ENCODE measurements at regions not wholly inside any gene's neighbourhood (a gene's known extent, or its start where the extent isn't known, plus 50 kb on each side); places are given as distances from the start of the nearest gene placed in this dataset.

DNA sequence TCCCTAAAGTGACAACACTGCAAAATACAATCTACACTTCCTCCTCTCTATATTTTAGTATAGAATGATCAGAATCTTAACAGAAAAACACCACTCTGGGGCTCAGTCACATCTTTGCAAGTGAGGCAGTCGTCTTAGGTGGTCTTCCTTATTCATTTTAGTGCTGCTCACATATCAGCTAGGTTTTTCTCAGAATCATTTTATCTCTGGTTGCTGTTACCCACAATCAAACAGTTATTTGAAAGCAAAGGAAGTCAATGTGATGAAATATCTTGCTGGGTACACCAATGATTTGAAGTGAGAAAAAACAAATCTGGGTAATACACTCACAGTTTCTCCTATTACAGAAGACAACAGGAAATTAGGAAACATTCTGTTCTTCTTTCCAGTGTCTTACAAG, 275.2 kb downstream of the DSEL start:
- no peak for DNase-seq (ENCODE audit: low spot score)
- no peaks in the 10 kb centered on the region for H3K27me3 Mint-ChIP-seq (ENCODE audit: low read depth)
- no peaks in the 10 kb centered on the region for H3K9me3 Mint-ChIP-seq
- H3K27ac Mint-ChIP-seq: no peak overlapping the region
- peaks cover 8% of the 10 kb centered on the region for H3K4me1 Mint-ChIP-seq (ENCODE audit: low read depth)
- H3K36me3 Mint-ChIP-seq (ENCODE audit: low read depth): no peaks in the 10 kb centered on the region
- intact Hi-C loops (cut with micrococcal nuclease): no loop called here
- H3K4me3 Mint-ChIP-seq (ENCODE audit: low read depth): no peak overlapping the region

DNA sequence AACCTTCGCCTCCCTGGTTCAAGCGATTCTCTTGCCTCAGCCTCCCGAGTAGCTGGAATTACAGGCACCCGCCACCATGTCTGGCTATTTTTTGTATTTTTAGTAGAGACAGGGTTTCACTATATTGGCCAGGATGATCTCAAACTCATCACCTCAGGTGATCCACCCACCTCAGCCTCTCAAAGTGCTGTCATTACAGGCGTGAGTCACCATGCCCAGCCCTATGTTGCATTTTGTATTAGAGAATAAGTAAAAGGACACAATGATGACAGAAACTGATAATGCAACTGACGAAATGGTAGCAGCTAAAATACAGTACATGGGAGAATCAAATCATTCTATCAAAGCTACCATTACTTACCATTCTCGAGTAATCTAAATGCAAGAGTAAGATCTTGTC, 276.7 kb downstream of the DSEL start:
- Mint-ChIP-seq H3K9me3 (no peaks in the 10 kb centered on the region), H3K27me3 (ENCODE audit: low read depth) (no peaks in the 10 kb centered on the region), H3K27ac (no peak overlapping the region), H3K4me1 (ENCODE audit: low read depth) (peaks cover 8% of the 10 kb centered on the region), H3K36me3 (ENCODE audit: low read depth) (no peaks in the 10 kb centered on the region), H3K4me3 (ENCODE audit: low read depth) (no peak overlapping the region)
- intact Hi-C loops (cut with micrococcal nuclease): no loop called here
- no peak for DNase-seq (ENCODE audit: low spot score)

DNA sequence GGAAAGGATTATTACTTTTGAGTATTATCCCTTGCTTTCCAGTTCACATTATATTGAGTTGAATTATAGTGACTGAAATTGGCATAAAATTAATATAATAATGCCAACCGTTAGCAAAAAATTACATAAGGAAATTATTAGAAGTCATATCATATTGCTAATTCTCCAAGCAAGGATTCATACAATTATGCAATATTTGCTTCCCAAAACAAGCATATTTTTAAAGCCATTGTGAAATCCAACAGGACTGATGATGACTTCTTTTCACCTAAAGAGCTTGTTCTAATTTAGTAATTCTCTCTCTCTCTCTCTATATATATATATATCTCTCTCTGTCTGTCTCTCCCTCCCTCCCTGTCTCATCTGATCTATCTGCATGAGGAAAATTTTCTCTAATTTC, 283.5 kb downstream of the DSEL start:
- no peaks in the 10 kb centered on the region for H3K4me1 Mint-ChIP-seq (ENCODE audit: low read depth)
- DNase-seq (ENCODE audit: low spot score): no peak
- no peaks in the 10 kb centered on the region for H3K27me3 Mint-ChIP-seq (ENCODE audit: low read depth)
- H3K36me3 Mint-ChIP-seq (ENCODE audit: low read depth): no peaks in the 10 kb centered on the region
- intact Hi-C loops (cut with micrococcal nuclease): no loop called here
- H3K4me3 Mint-ChIP-seq (ENCODE audit: low read depth): no peak overlapping the region
- H3K27ac Mint-ChIP-seq: no peak overlapping the region
- no peaks in the 10 kb centered on the region for H3K9me3 Mint-ChIP-seq

DNA sequence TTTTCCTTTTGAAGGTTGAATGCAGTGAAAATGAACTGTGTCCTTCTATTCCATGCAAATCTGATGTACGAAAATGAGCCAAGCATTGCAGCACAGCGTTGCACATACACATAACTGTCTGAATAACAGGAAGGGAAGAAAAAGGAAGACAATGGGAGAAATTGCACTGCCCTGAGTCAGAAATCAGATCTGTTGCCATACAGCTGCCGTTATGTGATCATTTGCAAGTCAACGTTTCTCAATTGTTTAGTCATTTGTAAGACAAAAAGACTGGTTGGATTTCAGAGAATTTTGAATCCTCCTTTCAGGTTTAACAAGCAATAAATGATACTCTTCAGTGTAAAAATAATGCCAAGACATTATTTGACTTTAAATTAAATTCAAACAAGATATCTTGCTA, 284.1 kb downstream of the DSEL start:
- H3K9me3 Mint-ChIP-seq: no peaks in the 10 kb centered on the region
- H3K27me3 Mint-ChIP-seq (ENCODE audit: low read depth): no peaks in the 10 kb centered on the region
- H3K36me3 Mint-ChIP-seq (ENCODE audit: low read depth): no peaks in the 10 kb centered on the region
- intact Hi-C loops (cut with micrococcal nuclease): no loop called here
- DNase-seq (ENCODE audit: low spot score): no peak
- H3K4me3 Mint-ChIP-seq (ENCODE audit: low read depth): no peak overlapping the region
- no peaks in the 10 kb centered on the region for H3K4me1 Mint-ChIP-seq (ENCODE audit: low read depth)
- no peak overlapping the region for H3K27ac Mint-ChIP-seq

DNA sequence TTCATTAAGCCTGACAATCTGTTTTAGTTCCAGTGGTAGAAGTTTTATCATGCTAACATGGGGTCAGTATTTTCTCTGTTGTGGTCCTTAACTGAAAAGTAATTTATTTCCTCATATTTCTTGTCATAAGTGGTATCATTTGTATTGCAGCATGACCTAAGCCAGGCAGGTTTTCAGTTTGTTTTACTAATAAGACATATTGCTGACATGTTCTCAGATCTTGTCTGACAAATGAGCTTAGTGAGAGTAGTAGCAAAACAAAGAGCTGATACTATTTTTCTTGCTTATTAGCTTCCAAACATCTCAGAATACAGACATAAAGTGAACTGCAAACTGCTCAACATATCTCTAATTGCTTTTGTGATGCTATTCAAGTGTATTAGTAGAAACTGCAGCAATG, 293.6 kb downstream of the DSEL start:
- Mint-ChIP-seq H3K27ac (no peak overlapping the region), H3K27me3 (ENCODE audit: low read depth) (no peaks in the 10 kb centered on the region), H3K4me3 (ENCODE audit: low read depth) (no peak overlapping the region), H3K9me3 (no peaks in the 10 kb centered on the region), H3K4me1 (ENCODE audit: low read depth) (no peaks in the 10 kb centered on the region), H3K36me3 (ENCODE audit: low read depth) (no peaks in the 10 kb centered on the region)
- intact Hi-C loops (cut with micrococcal nuclease): no loop called here
- DNase-seq (ENCODE audit: low spot score): no peak

DNA sequence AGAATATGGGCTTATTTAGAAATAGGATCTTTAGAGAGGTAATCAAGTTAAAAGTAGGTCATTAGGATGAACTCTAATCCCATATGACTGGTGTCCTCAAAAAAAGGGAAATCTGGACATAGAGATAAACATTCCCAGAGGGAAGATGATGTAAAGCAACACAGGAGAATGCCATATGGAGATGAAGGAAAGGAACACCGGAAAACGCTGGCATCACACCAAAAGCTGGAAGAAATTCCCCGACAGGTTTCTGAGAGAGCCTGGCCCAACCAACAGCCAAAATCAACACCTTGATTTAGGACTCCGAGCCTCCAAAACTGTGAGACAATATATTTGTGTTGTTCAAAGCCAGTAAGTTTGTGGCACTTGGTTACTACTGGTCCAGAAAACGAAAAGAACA, 296.7 kb downstream of the DSEL start:
- H3K4me3 Mint-ChIP-seq (ENCODE audit: low read depth): no peak overlapping the region
- DNase-seq (ENCODE audit: low spot score): no peak
- no peaks in the 10 kb centered on the region for H3K9me3 Mint-ChIP-seq
- H3K36me3 Mint-ChIP-seq (ENCODE audit: low read depth): no peaks in the 10 kb centered on the region
- no peaks in the 10 kb centered on the region for H3K4me1 Mint-ChIP-seq (ENCODE audit: low read depth)
- no peaks in the 10 kb centered on the region for H3K27me3 Mint-ChIP-seq (ENCODE audit: low read depth)
- intact Hi-C loops (cut with micrococcal nuclease): loop anchor here (5.0 to 10.0 kb wide), 3 partner anchors 985 to 1517 kb away; no protein-coding TSS in a partner anchor
- H3K27ac Mint-ChIP-seq: no peak overlapping the region

DNA sequence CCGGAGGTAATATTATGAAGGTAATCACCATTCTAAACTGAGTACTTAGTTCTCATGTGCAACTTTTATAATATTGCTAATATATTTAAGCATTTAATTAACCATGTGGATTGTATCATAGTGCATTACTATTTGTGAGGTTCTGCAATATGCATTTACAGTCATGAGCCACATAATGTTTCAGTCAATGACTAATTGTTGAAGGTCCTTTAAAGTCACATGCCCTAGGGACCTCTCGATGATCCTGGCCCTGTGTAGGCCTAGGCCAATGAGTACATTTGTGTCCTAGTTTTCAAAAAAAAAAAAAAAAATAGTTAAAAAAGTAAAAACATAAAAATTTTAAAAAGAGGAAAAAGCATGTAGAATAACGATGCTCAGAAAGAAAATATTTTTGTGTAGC, 298.0 kb downstream of the DSEL start:
- H3K4me3 Mint-ChIP-seq (ENCODE audit: low read depth): no peak overlapping the region

DNA sequence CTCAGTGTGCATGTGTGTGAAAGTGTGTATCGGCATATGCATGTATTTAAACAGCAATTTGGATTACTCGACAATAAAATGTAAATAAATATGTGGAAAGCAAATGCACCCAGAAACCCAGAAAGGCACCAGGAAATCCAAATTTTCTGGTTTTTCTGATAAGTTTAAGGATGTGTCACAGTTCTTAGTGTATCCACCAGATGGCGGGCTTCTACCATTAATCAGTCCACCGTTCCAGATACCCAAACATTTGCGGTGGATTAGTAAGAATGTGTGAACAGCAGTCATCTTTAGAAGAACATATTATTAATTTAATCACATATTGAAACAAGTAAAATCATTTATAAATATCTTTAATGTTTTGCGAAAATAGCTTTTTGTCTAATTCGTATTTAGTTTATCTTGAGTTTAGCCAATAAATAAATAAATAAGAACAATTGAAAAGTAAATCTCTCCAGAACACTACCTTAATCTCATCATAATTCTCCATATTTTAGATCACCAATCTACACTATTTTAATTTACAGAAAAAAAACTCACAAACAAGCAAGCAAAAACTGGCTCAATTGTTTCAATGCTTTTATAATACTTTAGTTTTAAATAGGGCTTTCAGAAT, 298.9 kb downstream of the DSEL start:
- peak; percentile 22 for DNase-seq (ENCODE audit: low spot score)
- H3K4me3 Mint-ChIP-seq (ENCODE audit: low read depth): no peak overlapping the region
- no peaks in the 10 kb centered on the region for H3K9me3 Mint-ChIP-seq
- H3K27ac Mint-ChIP-seq: no peak overlapping the region
- intact Hi-C loops (cut with micrococcal nuclease): loop anchor here (2.0 to 10.0 kb wide), 4 partner anchors 987 to 1520 kb away; no protein-coding TSS in a partner anchor
- no peaks in the 10 kb centered on the region for H3K27me3 Mint-ChIP-seq (ENCODE audit: low read depth)
- no peaks in the 10 kb centered on the region for H3K36me3 Mint-ChIP-seq (ENCODE audit: low read depth)
- H3K4me1 Mint-ChIP-seq (ENCODE audit: low read depth): no peaks in the 10 kb centered on the region

More for the DNA sequence above, 298.0 kb downstream of the DSEL start:
- DNase-seq (ENCODE audit: low spot score): no peak
- intact Hi-C loops (cut with micrococcal nuclease): loop anchor here (5.0 to 10.0 kb wide), 3 partner anchors 986 to 1519 kb away; no protein-coding TSS in a partner anchor
- no peaks in the 10 kb centered on the region for H3K36me3 Mint-ChIP-seq (ENCODE audit: low read depth)
- no peaks in the 10 kb centered on the region for H3K4me1 Mint-ChIP-seq (ENCODE audit: low read depth)
- H3K27ac Mint-ChIP-seq: no peak overlapping the region
- no peaks in the 10 kb centered on the region for H3K9me3 Mint-ChIP-seq
- H3K27me3 Mint-ChIP-seq (ENCODE audit: low read depth): no peaks in the 10 kb centered on the region

DNA sequence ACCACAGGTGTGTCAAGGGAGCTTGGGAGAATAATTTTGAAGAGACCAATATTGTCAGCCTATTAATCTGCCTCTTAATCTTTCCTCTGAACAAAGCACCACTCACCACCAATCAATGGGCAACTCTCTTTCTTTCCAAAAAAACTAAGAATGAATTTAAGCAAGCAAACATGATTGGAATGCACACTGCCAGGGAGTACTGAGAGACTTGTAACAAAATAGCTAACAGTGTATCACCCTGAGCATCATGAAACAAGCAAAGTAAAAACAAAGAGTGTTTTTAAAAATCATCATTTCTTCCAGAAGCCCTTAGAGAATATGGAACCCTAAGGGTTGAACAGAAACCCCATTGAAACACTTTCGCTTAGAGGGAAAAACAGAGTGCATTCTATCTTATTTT, 299.7 kb downstream of the DSEL start:
- Mint-ChIP-seq H3K9me3 (no peaks in the 10 kb centered on the region), H3K27me3 (ENCODE audit: low read depth) (no peaks in the 10 kb centered on the region), H3K27ac (no peak overlapping the region), H3K36me3 (ENCODE audit: low read depth) (no peaks in the 10 kb centered on the region), H3K4me3 (ENCODE audit: low read depth) (no peak overlapping the region), H3K4me1 (ENCODE audit: low read depth) (no peaks in the 10 kb centered on the region)
- DNase-seq (ENCODE audit: low spot score): no peak
- intact Hi-C loops (cut with micrococcal nuclease): loop anchor here (2.0 to 10.0 kb wide), 4 partner anchors 988 to 1520 kb away; no protein-coding TSS in a partner anchor

DNA sequence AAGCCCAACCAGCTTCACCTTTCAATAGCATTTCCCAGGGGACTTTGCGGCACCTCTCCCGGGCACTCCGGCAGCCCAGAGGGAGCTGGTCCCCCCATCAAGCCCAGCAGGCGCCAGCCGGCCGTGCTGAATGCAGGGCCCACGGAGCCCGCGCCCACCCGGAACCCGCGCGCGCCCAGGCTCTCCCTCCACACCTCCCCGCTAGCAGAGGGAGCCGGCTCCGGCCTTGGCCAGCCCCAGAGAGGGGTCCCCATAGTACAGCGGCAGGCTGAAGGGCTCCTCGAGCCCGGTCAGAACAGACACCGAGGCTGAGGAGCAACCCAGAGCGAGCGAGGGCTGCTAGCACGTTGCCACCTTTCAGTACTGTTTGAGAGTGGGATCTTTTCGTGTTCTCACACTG, 300.8 kb downstream of the DSEL start:
- Mint-ChIP-seq H3K27me3 (ENCODE audit: low read depth) (no peaks in the 10 kb centered on the region), H3K4me1 (ENCODE audit: low read depth) (no peaks in the 10 kb centered on the region), H3K4me3 (ENCODE audit: low read depth) (no peak overlapping the region), H3K9me3 (no peaks in the 10 kb centered on the region), H3K27ac (no peak overlapping the region), H3K36me3 (ENCODE audit: low read depth) (no peaks in the 10 kb centered on the region)
- intact Hi-C loops (cut with micrococcal nuclease): loop anchor here (2.0 to 10.0 kb wide), 4 partner anchors 989 to 1522 kb away; no protein-coding TSS in a partner anchor
- DNase-seq (ENCODE audit: low spot score): no peak

DNA sequence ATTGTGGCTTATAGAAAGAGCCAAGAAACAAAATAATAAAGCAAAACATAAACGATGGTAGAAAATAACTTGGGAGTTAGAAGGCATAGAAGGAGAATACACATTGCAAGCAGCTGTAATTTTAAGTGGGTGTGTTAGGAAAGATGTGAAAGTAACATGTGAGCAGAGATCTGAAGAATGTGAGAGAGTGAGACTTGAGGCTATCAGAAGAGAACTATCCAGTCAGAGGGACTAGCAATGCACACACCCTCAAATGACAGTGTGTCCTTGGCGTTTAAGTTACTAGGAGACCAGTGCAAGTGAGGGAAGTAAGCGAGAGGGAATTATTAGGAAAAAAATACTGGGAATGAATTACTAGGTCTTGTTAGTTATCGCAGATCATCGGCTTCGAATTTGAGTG, 304.9 kb downstream of the DSEL start:
- Mint-ChIP-seq H3K4me3 (ENCODE audit: low read depth) (no peak overlapping the region), H3K9me3 (no peaks in the 10 kb centered on the region), H3K27me3 (ENCODE audit: low read depth) (no peaks in the 10 kb centered on the region), H3K36me3 (ENCODE audit: low read depth) (no peaks in the 10 kb centered on the region), H3K27ac (no peak overlapping the region), H3K4me1 (ENCODE audit: low read depth) (no peaks in the 10 kb centered on the region)
- DNase-seq (ENCODE audit: low spot score): no peak
- intact Hi-C loops (cut with micrococcal nuclease): loop anchor here (10.0 kb wide), 1 partner anchor 993 kb away; no protein-coding TSS in a partner anchor

DNA sequence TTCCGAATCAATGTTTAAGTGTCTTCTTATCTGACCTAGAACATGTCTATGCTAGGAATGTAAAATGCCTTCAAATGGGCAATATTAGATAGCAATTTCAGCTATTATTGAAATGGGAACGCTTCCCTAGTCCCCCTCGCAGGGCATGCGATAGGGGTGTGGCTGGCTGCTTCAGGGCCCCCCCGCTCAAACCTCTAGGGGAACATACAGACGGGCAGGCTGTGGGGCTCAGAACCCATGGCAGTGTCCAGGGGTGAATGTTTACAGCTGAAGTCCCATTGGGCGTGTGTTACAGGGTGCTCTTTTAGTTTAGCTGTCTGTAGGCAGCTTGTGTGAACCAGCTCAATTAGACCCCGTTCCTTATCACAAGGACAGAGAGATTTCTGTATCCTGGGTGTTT, 315.9 kb downstream of the DSEL start:
- DNase-seq (ENCODE audit: low spot score): no peak
- no peaks in the 10 kb centered on the region for H3K9me3 Mint-ChIP-seq
- H3K27me3 Mint-ChIP-seq (ENCODE audit: low read depth): peaks cover 4% of the 10 kb centered on the region
- no peaks in the 10 kb centered on the region for H3K4me1 Mint-ChIP-seq (ENCODE audit: low read depth)
- no peak overlapping the region for H3K4me3 Mint-ChIP-seq (ENCODE audit: low read depth)
- intact Hi-C loops (cut with micrococcal nuclease): loop anchor here (1.0 kb wide), 1 partner anchor 96 kb away; no protein-coding TSS in a partner anchor
- H3K27ac Mint-ChIP-seq: no peak overlapping the region
- H3K36me3 Mint-ChIP-seq (ENCODE audit: low read depth): no peaks in the 10 kb centered on the region

DNA sequence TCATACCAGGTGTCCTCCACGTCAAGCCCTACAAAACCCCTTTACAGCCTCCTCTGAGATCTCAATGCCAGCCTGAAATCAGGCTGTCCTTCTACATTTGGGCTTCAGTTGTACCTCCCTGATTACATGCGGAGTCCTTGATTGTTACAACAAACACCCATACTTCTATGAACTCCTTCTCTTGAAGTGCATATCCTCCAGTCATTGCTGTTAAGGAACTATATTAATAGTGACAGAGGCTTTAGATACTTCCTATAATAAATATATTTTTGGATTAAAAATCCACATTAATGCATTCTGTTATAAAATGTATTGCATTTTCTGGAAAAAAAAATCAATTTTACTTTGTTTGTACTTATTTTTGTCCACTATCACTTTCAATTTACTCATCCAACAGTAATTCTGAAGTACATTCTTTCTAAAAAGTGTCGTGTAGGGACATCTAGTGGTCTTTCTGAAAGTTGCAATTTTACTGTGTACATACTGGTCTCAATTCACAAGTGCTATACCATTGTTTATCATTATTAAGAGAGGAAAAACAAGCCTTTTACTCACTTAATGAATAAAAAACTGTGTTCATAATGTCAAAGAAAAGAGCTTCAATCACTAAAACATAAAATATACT, 316.4 kb downstream of the DSEL start:
- H3K4me1 Mint-ChIP-seq (ENCODE audit: low read depth): no peaks in the 10 kb centered on the region
- intact Hi-C loops (cut with micrococcal nuclease): loop anchor here (1.0 kb wide), 1 partner anchor 96 kb away; no protein-coding TSS in a partner anchor
- H3K9me3 Mint-ChIP-seq: no peaks in the 10 kb centered on the region
- no peak for DNase-seq (ENCODE audit: low spot score)
- no peak overlapping the region for H3K27ac Mint-ChIP-seq
- H3K4me3 Mint-ChIP-seq (ENCODE audit: low read depth): no peak overlapping the region
- no peaks in the 10 kb centered on the region for H3K36me3 Mint-ChIP-seq (ENCODE audit: low read depth)
- H3K27me3 Mint-ChIP-seq (ENCODE audit: low read depth): peaks cover 4% of the 10 kb centered on the region

Measured in activated T-helper 2 cell treated with anti-CD3 and anti-CD28 coated beads, Interferon-gamma antibody, Interleukin-2, Interleukin-4, amounts not matched to agents 10 μg/mL and 5 μg/mL and 100 μg/mL, durations not matched to agents 14 hours and 24 hours and 36 hours (primary cell).